Activated CD4-positive, alpha-beta T cell treated with anti-CD3 and anti-CD28 coated beads, Interleukin-2, Interleukin-6, amounts not matched to agents 100 ng/mL and 50 ng/mL, durations not matched to agents 16 hours and 8 hours (primary cell): ENCODE measurements at regions not wholly inside any gene's neighbourhood (a gene's known extent, or its start where the extent isn't known, plus 50 kb on each side); places are given as distances from the start of the nearest gene placed in this dataset.

Experiments used
- DNase-seq: peaks from one replicate; pipeline ENCODE4 v3.0.0-alpha.2; 2020

DNA sequence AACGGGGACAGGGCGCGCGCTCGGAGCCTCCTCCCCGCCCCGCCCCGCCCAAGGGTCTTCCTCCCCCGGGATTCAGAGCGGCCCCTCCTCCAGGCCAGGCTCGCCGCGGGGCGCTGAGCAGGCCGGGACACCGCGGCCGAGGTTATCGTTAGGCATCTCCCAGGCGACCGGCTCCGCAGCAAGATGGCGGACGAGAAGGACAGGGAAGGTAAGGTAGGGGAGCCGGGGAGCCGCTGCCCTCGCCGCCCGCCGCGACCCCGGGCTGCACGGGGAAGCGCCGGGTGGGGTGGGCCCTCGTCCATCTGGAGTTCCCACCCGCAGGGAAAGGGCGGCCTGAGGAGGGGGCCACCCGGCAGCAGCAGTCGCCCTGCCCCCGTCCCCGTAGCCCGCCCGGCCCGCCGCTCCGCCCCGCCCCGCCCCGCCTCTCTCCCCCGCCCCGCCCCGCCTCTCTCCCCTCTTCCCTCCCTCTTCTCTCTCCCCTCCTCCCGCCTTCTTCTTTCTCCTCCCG is 105.9 kb upstream of the HNRNPU start:
- DNase-seq = peak; percentile 75

DNA sequence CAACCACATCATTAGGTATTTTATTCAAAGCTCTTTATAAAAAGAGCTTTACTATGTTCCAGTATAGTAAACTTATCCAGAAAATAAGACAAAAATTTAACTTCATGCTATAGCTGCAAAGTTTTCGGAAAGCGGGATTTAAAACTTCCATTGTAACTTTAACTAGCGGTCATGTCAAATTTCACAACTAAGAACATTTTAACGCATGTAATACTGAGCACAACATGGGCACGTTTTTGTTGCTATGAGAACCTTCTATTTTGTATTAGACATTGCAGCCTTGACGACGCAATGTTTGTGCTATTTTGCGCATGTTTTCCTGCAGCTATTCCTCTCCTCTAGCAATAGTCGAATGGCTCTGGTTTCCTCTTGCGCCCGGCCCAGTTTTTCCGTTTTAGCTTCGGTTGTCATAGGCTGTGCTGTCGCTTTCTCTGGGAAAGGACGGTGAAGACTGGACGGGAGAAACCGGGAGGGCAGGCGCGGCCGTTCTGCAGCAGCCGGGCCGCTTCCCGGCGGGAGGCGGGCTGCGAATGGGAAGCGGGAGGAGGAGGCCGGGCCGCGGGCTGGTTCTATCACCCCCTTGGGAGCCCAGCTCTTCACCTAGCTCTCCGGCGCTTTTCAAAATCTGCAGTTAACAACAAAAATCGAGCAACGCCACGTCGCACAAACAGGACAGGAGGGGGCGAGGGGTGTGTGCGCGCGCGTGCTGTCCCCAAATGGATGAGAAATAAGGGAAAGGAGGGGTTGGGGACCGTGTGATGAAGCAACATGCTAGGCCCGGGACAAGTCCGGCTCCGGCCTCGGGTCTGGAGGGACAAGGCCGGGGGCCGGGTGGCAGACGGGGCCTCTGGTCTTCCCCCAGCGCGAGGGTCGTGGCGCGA is 105.3 kb upstream of the HNRNPU start:
- DNase-seq = peak; percentile 59

DNA sequence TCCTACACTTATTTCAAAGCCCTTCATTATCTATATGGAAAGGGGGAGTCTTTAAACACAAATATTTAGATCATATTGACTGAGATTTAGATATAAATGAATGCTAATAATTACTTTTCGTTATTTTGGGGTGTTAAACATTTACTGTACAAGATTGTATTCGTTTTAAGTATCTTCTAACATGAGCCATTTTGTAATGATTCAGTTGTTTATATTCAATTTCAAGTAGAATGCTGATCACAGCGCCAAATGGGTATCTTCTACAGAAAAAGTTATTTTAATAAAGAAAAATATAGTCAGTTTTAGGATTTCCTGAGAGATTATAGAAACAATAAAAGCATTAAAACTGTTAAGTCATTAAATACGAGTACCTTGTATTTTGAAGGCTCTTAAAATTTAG is 104.5 kb upstream of the HNRNPU start:
- DNase-seq = no peak

DNA sequence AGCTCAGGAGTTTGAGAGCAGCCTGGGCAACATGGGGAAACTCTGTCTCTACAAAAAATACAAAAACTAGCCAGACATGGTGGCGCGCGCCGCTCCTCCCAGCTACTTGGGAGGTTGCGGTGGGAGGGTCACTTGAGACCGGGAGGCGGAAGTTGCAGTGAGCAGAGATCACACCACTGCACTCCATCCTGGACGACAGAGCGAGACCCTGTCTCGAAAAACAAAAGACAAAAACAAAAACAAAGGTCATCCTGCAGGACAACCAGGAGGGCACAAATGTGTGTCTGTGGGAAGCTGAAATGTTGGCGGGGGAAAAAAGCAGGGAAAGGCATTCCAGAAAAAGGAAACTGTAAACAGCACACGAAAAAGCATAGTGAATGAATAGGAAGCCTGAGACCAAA is 104.1 kb upstream of the HNRNPU start:
- DNase-seq = no peak

DNA sequence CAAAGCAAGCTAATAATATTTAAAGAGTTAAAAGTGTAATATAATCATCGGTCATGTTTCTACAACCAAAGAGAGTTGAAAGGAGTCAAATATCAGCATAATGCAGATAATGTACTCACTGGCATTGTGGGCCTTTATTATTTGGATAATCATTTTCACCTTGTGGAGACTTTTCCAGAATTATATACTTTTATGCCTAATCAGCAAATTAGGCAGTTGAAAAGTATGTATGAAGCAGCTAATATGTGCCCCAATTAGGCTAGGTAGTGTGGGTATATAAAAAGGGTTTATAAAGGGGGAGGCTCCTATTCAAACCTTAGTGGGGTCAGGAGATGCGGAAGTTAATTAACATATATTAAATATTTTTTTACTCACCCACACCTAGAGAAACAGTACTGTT is 102.8 kb upstream of the HNRNPU start:
- no peak for DNase-seq

DNA sequence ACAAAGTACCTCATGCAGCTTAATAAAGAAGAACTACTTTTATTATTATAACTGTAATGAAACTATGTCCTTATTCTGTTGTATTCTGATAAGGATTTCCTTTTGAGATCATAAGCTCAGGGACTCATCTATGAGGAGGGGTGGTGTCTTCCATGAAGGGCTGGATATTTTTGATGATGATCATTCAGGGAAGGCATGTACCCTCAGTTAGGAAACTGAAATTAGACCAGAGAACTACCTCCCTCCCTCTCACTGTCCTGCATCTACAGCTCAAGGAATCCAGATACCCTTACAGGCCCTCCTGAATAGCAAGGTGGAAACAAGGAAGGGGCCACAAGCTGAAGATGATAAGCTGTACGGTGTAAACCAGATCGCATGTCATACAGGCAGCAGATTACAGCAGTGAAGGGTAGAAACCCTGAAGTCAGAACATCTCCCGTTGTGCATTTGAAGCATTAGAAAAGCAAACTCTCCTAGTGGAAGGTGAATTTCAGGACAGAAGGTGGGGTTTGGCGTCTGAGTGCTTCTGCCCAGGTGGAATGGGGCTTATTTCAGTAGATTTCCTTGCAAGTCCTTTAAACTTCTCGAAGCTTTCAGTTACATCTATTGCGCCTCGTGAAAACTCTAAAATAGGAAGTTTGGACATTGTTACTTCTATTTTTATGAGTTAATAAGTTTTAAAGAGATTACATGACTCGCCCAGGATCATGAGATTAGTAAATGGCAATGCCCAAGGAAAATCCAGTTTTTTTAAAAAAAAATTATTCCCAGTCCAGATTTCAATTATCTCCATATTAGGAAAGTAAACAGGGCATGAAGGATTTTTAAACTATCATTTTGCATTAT is 101.1 kb upstream of the HNRNPU start:
- no peak for DNase-seq

DNA sequence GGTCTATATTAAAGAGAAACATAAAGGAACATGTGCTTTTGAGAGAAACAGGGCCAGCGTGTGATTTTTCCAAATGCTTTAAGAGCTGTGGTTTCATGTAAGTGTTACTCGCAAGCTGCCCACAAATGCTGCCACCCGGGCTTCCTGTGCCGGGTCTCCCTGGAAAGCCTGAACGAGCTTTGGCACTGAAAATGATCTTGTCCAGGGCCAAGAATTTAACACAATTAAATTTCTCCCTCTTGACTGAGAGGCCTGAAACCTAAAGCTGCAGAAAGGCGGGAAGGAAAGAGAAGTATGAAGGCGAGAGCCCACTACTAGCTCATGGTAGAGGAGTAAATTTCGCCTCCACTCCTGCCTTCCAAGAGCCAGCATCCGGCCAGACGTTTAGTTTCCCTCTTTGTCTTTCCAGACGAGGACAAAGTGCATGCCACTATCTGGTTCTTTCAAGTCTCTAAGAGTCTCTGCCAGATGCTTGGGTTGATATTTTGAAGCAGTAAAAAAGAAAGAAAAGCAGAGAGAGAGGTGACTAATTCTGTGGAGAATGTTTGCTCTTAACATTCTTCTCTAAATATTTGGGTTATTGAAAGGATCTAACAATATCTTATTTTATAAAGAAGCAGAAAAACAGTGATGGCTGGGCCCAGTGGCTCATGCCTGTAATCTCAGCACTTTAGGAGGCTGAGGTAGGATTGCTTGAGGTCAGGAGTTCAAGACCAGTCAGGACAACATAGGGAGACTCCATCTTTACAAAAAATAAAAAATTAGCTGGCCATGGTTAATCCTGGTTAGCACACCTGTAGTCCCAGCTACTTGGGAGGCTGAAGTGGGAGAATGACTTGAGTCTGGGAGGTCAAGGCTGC is 100.0 kb upstream of the HNRNPU start:
- DNase-seq = peak; percentile 48

DNA sequence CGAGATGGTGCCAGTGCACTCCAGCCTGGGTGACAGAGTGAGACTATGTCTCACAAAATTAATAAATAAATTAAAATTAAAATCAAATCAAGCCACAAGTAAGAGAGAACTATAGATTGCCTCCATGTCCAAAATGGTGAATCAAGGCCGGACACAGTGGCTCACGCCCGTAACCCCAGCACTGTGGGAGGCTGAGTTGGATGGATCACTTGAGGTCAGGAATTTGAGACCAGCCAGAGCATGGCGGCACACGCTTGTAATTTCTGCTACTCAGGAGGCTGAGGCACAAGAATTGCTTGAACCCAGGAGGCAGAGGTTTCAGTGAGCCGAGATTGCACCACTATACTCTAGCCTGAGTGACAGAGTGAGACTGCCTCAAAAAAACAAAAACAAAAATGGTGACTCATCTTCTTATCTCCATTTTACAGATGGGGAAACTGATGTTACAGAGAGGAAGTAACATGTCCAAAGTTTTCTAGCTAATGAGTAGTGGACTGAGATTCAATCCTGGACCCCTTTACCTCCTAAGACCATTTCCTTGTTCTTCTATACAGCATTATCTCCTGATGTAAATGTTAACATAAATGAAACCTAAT is 99.0 kb upstream of the HNRNPU start:
- DNase-seq = peak; percentile 33

DNA sequence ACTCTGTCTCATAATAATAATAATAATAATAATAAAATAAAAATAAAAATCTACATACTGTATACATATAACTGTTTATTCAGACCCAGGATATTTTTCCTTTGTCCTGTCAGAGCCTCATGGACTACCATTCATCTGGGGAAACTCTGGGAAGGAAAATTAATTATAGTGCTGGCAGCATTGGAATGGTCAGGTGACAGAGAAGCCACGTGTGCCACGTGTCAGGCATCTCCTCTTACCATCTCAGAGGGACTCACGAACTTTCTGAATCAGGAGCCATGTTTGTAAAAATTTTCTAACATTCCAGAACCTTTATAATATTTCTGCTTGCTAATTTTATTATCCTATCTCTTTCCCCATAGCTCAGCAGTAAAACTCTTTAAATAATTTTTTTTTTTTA is 97.8 kb upstream of the HNRNPU start:
- no peak for DNase-seq

DNA sequence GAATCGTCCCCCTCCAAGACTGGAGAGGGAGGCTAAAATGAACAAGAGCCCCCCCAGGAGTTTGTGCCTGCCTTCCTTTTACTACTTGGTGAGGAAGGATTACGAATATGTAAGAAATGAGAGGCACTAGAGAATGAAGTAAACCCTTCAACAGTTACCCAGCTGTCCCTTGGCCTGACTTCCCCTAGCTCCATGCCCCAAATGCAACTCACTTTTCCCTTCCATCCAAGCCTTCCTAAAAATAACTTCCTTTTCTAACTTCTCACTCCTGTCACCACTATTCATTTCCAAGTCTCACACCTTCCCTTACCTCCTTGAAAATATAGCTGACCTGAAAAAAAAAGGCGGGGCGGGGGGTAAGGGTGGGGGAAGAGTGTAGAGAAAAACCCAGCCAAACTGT is 96.6 kb upstream of the HNRNPU start:
- DNase-seq = no peak

DNA sequence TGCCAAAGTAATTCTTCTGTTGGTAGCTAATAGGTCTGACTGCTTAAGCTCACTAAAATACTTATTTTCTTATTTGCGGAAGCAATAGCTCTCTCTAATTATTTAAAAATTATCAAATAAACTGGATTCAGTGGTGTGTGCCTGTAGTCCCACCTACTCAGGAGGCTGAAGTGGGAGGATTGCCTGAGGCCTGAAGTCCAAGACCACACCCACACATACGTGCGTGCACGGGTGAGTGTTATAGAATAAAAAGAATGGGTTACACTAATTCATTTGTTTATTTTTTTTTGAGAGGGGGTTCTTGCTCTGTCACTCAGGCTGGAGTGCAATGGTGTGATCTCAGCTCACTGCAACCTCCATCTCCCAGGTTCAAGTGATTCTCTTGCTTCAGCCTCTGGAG is 94.2 kb upstream of the HNRNPU start:
- no peak for DNase-seq

DNA sequence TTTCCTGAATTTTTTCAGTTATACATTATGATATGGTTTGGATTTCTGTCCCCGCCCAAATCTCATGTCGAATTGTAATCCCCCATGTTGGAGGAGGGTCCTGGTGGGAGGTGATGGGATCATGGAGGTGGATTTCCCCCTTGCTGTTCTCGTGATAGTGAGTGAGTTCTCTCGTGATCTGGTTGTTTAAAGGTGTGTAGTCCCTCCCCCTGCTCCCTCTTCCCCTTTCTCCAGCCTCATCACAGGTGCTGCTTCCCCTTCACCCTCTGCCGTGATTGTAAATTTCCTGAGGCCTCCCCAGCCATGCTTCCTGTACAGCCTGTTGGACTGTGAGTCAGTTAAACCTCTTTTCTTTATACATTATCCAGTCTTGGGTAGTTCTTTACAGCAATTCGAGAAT is 93.2 kb upstream of the HNRNPU start:
- no peak for DNase-seq

DNA sequence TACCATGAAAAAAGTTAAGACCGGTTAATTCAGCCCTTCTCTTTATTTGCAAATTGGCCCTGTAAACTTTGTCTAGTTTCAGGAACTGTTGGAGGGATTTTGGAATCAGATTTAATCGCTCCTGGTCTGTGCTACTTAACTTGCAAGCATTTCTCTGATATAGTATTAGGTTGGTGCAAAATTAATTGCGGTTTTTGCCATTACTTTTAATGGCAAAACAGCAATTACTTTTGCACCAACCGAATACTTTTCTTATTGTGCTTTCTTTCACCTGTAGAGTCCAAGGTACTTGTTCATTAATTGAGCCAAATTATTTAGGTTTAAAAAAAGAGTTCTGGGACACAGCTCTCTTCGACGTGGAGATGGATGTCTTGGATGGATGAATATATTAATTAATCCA is 92.8 kb upstream of the HNRNPU start:
- no peak for DNase-seq

DNA sequence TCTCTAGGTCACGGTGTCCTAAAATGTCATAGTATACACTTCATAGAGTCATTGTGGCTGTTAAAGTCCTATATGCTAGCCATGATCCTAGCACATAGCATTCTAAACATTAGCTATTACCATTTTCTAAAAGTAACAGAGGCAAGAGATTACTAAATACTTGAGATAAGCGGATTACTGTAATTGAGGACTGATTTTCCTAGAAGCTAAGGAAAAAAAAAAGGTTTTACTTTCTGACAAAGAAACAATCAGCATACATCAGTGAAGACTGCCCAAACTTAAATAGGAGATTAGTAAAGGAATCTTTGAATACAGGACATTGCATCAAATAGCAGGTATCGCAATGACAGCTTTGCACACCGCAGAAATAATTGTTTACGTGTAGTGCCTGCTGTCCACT is 91.3 kb upstream of the HNRNPU start:
- no peak for DNase-seq

DNA sequence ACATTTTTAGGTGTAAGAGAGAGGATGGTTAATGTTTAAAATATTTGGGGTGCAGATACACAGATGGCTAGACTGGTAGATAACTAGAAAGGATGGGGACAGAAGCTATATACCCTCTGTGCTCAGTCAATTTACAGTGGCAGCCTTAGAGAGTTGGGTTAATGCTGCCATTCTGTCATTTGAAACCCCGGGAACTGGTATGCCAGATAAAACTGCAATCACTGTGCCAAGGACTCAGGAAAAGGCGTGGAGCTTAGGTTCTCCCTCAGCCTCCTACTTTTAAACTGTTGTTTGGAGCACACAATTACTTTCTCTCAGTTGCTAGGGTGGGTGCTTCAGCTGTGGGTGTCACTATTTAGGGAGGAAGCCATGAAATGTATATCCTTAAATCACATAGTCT is 90.0 kb upstream of the HNRNPU start:
- DNase-seq = no peak

DNA sequence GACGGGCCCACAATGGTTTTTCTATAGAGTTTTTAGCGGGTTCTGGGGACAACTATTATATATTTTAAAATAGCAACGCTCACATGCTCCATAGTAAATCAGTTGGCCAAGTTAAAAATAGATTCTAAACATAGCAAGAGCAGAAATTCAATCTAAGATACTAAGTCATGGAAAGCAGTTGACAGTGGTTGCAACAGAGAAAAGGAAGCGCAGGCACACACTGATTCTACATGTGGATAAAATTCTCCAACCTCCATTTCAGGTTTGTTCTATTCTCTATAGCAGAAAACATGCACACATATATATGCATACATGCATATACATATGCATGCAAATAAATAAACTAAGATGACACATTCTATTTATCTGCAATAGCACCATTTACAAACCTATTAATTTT is 89.6 kb upstream of the HNRNPU start:
- no peak for DNase-seq

DNA sequence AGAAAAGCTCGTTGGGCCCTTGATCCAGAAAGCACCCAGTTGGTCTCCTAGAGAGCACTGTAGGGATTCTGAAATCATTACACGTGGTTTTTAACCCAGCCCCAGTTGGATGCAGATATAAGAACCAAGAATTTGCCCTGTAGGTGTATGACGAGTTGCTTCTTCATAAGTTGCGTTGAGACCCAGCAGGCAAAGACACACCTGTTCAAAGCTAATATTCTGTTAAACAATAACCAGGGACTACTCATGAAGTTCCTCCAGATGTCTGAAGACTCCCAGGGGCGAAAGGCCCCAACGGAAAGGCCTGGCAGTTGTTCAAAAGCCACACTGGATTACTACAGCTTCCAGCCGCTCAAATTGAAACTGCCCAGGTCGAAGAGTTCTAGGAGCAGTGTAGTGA is 88.6 kb upstream of the HNRNPU start:
- DNase-seq = no peak

DNA sequence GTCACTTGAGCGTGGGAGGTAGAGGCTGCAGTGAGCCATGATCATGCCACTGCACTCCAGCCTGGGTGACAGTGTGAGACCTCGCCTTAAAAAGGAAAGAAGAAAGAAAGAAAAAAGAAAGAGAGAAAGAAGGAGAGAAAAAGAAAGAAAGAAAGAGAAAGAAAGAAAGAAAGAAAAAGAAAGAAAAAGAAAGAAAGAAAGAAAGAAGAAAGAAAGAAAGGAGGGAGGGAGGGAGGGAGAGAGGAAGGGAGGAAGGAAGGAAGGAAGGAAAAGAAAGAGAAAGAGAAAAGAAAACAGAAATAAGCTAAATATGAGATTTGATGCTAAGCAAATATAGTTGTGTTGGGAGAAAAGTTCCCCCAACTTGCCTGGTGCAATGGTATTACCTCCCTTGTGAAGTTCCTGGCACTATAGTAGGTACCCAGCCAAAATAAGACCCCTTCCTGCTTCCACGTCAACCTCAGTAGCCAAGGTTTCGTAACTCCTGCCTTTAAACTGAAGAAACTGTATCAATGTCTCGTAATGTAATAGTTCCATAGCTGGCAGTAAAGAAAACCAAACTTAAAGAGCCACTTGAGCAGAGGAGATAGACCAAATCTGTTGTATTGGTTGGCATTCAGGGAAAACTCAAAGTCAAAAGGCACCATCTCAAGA is 88.1 kb upstream of the HNRNPU start:
- no peak for DNase-seq

DNA sequence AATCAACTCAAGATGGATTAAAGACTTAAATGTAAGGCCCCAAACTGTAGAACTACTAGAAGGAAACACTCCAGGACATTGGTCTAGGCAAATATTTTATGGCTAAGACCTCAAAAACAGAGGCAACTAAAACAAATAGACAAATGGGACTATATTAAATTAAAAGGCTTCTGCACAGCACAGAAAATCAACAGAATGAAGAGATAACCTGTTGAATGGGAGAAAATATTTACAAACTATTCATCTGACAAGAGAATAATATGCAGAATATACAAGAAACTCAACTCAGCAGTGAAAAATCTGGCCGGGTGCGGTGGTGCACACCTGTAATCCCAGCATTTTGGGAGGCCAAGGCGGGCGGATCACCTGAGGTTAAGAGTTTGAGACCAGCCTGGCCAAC is 84.1 kb upstream of the HNRNPU start:
- no peak for DNase-seq

DNA sequence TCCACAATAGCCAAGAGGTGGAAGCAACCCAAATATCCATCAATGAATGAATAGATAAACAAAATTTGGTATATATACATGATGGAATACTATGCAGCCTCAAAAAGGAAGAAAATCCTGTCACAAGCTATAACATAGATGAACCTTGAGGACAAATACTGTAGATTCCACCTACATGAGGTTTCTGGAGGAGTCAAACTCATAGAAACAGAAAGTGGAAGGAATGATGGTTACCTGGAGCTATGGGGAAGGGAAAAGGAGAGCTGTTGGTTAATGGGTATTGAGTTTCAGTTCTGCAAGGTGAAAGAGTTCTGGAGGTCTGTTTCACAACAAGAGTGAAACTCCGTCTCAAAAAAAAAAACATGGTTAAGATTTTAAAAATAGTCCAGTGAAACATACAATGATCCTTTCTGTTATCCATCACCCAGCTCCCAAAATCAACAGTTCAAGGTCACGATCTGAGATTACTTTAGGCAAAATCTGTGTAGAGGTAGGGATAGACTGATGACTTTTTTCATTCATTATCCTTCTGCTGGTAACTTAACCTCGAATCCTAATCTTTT is 80.8 kb upstream of the HNRNPU start:
- no peak for DNase-seq

DNA sequence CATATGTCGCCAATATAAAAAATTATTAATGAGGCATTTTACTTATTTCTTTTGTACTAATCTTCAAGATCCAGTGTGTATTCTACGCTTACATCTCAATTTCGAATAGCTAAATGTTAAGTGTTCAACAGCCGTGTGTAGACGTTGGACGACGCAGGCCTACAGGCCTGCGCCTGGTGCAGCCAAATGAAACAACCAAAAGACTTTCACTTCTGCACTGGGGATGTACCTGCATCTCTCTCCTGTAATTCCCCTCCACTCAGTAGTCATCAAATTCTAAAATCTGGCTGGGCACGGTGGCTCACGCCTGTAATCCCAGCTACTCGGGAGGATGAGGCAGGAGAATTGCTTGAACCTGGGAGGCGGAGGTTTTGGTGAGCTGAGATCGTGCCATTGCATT is 76.8 kb upstream of the HNRNPU start:
- no peak for DNase-seq

DNA sequence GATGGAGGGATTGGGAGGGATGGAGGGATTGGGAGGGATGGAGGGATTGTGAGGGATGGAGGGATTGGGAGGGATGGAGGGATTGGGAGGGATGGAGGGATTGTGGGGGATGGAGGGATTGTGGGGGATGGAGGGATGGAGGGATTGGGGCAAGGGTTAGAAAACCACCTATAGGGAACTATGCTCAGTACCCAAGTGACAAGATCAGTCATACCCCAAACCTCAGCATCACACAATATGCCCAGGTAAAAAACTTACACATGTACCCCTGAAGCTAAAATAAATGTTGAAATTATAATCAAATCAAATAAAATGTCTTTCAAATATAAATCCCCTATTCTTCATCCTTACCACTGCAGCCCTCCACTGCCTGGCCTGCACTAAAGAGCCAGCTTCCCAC is 72.8 kb upstream of the HNRNPU start:
- DNase-seq = no peak
